Epithelial cell of proximal tubule (primary cell): ENCODE measurements at regions not wholly inside any gene's neighbourhood (a gene's known extent, or its start where the extent isn't known, plus 50 kb on each side); places are given as distances from the start of the nearest gene placed in this dataset.
"Not testable (repeated sequence)": the region's sequence is repeated elsewhere in the genome, so short reads cannot be mapped to it uniquely, and the experiment has no call there.

Source experiments
- DNase-seq: peaks from one replicate; pipeline ENCODE4 v3.0.0-alpha.2; 2011; ENCODE audit warnings: low read depth
- H3K4me3 ChIP-seq: 2 replicates; pipeline ENCODE4 v1.5.1; 2011; ENCODE audit warnings: low read depth, mild to moderate bottlenecking, low read length
- CTCF ChIP-seq: conservative IDR thresholded peaks from 2 replicates; pipeline ENCODE4 v1.5.1; 2012; ENCODE audit warnings: low read depth, mild to moderate bottlenecking, low read length

GRCh38 chr1:245102149-245102548 is 52.6 kb upstream of the KIF26B start:
- DNase-seq, H3K4me3 ChIP-seq: not testable (repeated sequence)

GRCh38 chr1:245099401-245099800 is 55.4 kb upstream of the KIF26B start:
- TF ChIP-seq CTCF, result no peak
- no peak for DNase-seq
- H3K4me3 ChIP-seq, result no peak overlapping the region

GRCh38 chr1:245098924-245099323 is 55.9 kb upstream of the KIF26B start:
- DNase-seq, result no peak
- no peak for TF ChIP-seq CTCF
- no peak overlapping the region for H3K4me3 ChIP-seq

GRCh38 chr1:245096311-245097066 is 58.3 kb upstream of the KIF26B start:
- TF ChIP-seq CTCF, result no peak
- H3K4me3 ChIP-seq, result no peak overlapping the region
- no peak for DNase-seq

GRCh38 chr1:245095903-245096302 is 58.9 kb upstream of the KIF26B start:
- no peak overlapping the region for H3K4me3 ChIP-seq
- TF ChIP-seq CTCF, result no peak
- no peak for DNase-seq

- no peak overlapping the region for H3K4me3 ChIP-seq
- TF ChIP-seq CTCF, result no peak
- DNase-seq, result no peak
Measured at GRCh38 chr1:245094954-245095353, 59.8 kb upstream of the KIF26B start.

GRCh38 chr1:245094092-245094491 is 60.7 kb upstream of the KIF26B start:
- no peak overlapping the region for H3K4me3 ChIP-seq
- DNase-seq, result no peak
- TF ChIP-seq CTCF, result no peak
